CD4-positive, alpha-beta T cell treated with Interleukin-15 for 4 hours (primary cell): ENCODE measurements at regions not wholly inside any gene's neighbourhood (a gene's known extent, or its start where the extent isn't known, plus 50 kb on each side); places are given as distances from the start of the nearest gene placed in this dataset.

Experiments used
- DNase-seq: peaks from one replicate; pipeline ENCODE4 v3.0.0-alpha.2; 2020; ENCODE audit warnings: low spot score

DNA sequence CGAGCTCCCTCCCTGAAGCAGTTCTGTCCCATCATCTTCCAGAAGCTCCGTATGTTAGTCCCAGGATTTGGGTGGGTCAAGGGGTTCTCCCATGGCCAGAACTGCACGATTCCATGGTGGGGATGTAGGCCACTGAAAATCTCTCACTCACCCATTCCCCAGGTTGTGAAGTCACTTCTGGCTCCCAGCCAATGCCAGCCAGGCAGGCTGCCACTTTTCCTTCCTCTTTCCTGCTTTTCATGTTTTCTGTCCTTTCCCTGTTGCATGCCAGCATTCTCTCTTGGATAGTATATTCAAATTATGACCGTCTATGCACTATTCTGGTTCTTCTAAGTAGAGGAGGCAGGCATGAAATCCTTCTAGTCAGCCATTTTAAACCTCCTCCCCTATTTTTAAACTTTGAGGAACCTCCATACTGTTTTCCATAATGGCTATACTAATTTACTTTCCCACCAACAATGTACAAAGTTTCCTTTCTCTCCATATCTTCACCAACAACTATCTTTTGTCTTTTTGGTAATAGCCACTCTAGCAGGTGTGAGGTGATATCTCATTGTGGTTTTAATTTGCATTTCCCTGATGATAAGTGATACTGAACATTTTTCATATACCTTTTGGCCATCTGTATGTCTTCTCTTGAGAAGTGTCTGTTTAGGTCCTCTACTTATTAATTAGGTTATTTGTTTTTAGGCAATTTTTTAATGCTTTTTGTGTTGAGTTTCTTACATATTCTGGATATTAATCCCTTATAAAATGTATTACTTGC lies 182.1 kb upstream of the TET2 start:
- no peak for DNase-seq

DNA sequence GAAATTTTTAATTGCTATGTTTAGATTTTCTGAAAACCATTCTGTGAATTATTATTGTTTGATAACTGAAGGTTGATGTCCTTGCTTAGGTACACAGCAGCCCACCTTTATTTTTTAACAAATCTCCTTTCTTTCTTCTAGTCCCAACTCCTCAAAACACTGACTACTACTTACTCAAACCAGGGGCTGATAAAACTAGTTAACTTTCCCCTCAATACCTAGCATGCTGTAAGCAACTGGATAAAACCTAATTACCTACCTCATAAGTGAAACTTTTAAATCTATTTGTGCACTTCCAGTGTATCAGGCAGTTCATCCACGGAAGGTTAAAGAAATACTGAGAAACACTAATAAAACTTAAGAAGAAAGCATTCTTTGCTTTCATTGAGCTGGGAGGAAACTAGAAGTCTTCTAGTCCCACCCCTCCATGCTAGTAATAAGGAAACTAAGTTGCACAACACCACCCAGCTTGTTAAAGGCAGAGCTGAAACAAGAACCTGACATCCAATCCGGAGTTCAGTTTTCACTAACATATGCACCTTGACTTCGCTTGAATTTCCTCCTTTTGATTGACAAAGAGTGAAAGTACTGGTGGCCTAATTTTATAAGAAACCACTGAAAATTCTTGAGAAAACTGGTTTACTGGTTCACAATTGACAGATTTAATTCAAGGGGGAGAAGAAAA lies 180.2 kb upstream of the TET2 start:
- DNase-seq = peak; percentile 22

DNA sequence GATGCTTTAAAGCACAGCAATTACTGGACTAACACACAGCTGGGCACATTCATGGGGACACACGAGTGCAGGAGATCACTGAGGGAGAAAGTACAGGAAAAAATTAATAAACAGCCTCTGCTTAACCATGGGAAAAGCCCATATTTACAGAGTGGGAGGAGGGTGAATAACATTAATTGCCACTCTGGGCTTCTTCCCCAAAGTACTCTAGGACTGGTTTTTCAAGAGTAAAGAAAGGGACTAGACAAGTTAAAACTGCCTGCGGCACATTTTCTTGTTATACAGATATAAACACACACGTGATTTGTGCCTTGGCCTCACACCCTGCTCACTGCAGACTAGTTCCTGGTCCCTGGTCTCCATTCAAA lies 179.7 kb upstream of the TET2 start:
- DNase-seq = no peak

DNA sequence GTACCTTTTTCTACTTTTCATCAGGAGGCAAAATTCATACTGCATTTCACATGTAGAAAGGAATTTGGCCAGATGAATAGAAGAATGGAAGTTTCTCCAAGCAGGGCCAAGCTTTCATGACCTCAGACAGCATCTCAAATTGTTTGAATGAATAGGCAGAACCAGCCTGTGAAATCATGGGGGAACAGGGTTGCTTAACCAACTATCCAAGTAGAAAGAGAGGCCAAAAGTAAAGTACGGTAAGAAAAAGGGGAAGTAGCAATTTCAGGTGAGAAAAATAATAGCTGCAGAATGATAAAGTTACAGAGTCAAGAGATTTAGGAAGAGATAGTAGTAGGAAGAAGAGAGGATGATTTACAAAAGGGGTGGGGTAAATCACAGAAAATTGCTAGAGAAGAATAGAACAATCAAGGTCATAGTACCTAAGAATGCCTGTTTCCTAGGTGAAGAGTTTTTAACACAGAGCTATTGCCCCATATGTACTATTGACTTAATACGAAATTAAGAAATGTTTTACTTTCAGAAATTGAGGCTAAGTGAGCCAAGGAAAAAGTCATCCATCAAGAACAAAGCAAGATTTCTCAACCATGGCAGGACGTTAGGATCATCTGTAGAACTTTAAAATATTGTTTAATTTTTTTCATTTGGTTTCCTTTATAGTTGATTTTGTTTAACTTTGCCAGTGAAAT lies 177.1 kb upstream of the TET2 start:
- no peak for DNase-seq

DNA sequence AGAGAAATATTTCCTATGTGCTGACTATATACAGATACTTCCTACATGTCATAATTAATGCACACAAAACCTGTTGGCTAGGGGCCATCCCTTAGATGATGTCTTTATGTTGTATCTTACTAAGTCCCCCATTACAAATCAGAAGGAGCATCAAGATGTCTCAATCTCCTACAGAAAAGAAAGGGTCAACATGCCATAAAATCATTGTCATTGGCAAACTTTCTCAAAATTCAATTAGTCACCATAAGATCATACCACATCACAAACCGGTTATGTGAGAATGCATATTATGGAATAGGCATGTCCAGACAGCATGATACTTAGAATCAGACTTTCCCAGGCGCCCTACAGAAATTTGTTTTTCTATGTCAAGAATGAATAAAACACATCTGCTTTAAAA lies 175.2 kb upstream of the TET2 start:
- no peak for DNase-seq

DNA sequence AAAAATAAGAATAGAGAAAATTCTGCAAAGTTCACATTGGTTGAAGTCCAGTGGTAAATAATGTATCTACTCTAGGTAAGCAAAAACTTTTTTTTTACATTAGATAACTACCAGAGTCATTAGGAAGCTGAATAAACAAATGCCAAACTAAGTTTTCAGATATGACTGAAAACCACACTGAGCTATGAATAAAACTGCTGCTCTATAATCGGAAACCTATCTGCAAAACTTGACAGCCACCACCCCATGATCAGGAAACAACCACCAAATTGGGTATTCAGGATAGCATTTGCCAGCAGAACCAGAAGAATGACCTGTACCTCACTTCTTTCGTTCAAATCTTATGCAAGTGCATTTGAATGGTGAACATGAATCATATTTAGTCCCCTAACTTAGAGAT lies 173.0 kb upstream of the TET2 start:
- no peak for DNase-seq

DNA sequence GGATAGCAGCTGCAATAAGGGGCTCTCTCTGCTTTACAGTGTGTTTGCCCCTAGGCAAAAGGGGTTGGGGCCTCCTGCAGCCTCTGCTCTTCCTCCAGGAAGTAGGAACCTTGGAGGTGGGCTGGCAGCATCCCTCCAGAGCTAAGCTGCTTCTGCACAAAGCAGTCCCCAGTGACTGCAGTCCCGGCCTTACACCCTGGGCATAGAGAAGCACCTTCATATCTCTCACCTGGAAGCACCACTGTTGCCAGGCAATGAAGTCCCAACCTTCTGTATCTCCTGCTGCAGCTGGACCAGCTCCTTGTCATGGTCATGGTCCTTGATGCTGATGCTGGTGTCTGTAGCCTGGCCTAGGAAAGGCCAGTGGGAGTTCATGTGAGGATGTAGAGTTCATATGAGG lies 171.1 kb upstream of the TET2 start:
- DNase-seq = no peak

DNA sequence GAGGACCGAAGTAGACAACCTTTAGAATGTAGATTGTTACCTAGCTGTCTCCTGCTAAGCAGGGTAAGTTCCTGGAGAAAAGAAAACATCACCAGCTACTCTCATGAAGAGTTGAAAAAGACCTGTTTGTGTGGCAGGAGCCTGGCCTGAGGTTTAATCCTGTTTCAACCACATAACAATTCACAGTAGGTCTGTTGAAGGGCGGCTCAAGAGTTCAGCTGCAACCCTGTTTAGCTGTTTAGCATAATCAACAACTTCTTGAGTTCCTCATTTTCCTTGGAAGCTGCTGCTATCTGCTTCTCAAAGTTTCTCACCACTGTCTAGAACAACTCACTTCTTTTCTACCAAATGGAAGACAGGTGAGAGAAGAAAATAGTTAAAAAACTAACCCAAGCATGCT lies 170.4 kb upstream of the TET2 start:
- no peak for DNase-seq

DNA sequence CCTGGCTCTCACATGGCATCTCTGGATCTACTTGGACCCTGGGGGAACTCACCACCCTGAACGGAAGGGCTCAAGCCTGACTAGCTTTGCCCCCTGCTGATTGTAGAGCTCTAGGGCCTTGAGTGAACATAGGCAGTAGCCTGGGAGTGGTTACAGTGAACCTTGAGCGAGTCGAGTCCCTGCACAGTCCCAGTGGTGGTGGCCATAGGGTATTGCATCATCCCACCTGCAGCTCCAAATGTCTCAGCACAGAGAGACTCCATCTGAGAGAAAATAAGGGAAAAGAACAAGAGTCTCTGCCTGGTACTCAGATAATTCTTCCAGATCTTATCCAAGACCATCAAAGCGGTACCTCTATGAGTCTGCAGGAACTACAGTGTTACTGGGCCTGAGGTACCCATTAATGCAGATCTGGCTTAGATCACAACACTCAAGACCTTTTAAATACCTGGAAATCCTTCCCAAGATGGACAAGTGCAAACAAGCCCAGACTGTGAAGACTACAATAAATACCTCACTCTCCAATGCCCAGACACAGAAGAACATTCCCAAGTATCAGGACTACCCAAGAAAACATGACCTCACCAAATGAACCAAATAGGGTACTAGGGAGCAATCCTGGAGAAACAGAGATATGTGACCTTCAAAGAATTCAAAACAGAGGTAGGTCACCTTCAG lies 167.5 kb upstream of the TET2 start:
- no peak for DNase-seq

DNA sequence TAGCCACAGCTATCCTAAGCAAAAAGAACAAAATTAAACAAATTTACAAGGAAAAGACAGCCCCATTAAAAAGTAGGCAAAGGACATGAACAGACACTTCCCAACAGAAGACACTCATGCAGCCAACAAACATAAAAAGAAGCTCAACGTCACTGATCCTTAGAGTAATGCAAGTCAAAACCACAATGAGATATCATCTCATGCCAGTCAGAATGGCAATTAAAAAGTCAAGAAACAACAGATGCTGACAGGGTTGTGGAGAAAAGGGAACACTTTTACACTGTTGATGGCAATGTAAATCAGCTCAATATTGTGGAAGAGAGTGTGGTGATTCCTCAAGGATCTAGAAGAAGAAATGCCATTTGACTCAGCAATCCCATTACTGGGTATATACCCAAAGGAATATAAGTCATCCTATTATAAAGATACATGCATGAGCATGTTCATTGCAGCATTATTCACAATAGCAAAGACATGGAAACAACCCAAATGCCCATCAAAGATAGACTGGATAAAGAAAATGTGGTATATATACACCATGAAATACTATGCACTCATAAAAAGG lies 163.0 kb upstream of the TET2 start:
- no peak for DNase-seq

DNA sequence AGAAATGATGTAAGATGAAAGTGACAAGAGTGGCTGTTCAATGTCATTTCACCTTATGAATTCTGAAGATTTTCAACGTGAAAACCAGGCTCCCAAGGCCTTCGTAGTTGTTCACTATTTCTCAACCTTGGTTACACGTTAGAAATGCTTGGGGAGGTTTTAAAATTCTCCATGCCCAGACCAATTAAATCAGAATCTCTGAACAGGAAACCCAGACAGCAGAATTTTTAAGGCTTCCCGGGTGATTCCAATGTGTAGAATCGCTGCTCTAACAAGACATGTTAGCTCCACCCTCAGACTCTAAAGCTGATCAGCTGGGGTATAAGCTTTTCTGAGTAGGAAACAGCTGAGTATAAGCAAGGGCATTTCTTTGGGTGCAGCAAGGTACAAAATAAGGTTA lies 160.4 kb upstream of the TET2 start:
- no peak for DNase-seq

DNA sequence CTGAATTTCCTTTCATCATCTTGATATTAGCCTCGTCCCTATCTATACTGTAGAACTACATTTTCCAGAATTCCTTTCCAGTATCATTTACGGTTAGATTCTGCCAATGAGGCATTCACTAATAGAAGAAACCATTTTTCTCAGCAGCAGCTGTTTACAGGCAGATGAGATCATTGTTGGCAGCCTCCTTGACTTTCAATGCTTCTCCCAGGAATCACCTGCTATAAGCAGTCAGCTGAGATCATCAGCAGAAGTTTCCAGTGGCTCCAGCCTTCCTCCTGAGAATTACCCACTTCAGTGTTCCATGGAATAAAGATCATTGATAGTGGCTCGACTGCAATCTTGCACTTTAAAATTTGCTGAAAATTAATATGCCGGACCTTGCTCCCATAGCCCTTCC lies 157.3 kb upstream of the TET2 start:
- DNase-seq = no peak

DNA sequence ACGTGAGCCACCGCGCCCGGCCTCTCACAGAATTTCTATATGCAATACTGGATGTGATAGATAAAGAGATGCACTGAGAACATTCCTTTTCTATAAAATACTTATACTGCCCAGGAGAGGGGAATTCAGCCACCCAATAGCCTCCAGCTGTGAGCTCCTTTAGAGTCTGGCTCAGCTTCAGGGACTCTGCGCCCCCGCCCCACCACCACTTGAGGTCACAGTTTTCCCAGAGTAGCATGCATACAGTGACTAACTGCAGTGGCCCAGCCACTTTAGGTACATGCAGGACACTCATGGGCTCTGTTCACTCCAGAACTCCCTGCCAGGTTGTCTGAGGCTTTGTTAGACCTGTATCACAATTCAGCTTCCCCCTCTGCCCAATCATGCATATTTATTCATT lies 144.4 kb upstream of the TET2 start:
- no peak for DNase-seq

DNA sequence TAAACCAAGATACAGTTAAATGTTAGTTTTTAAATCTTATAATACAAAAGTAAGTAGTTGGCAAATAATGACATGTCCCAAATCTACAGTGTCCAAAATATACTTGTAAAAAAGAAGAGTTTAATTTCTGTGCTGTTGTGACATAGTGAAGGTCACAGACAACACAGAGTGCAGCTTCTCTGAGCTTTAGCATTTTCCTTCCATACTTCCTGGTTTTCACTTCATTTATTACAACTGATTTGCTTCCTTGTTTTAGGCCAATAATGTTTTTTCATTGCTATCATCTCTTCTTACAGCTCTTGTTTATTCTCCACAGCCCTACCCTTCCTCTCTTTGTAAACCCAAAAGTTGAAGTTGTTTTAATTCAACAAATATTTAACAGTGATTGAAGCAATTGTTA lies 132.4 kb upstream of the TET2 start:
- no peak for DNase-seq

DNA sequence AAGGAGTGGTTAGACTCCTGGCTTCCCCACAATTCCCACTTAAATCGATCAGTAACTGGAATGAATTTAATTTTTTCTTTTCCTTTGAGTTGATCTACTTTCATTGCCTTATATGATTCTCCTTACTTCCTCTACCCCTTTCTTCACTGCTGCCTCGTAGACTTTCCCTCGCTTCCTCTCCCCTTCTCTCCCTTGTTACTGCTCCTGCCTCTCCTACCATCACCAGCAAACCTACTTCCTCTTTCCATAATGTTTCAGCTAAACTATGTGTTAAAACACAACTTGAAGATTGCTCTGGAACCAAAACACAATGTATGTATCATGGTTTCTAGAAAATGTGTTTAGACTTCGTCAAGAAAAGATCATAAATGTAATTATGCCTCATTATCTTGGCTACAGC lies 132.0 kb upstream of the TET2 start:
- no peak for DNase-seq

DNA sequence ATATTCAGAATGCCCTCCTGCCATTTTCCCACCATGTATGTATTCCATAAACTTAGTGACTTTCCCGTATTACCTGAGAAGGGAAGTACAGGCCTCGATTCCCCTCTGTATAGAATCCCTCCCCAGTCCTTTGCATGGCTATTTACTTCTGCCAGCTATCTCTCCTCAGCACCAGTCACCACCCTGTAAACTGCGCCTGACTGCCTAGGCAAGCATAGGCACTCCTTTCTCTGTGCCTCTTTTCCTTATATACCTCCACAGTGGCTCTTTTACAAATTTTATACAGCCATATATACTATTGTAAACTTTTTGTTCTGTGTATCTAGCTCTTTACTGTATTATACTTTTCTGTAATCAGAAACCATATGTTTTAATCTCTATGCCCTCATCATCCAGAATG lies 130.9 kb upstream of the TET2 start:
- DNase-seq = no peak

DNA sequence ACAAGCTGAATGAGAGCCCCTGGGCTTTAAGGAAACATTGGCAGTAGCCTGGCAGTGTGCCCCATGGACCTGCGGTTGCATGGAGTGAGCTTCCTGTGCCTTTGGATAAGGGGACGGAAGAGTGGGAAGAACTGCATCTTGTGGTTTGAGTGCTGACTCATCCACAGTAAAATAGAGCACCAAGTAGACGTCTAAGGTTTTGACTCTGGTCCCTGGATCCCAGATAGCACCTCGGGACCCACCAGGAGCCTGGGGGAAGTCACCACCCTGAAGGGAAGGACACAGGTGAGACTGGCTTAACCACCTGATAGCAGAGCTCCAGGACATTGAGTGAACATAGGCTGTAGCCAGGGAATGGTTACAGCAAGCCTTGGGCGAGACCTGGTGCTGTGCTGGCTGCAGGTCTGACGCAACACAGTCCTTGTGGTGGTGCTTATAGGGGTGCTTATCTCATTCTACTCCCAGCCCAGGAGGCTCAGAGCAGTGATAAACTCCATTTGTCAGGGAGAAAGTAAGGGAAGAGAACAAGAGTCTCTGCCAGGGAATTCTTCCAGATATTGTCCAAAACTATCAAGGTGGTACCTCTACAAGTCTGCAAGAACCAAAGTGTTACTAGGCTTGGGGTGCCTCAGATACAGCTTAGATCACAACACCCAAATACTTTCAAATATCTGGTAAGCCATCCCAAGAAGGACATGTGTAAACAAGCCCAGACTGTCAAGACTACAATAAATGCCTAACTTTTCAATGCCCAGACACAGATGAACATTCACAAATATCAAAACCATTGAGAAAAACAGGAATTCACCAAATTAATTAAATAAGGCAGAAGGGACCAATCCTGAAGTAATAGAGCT lies 123.6 kb upstream of the TET2 start:
- DNase-seq = no peak

DNA sequence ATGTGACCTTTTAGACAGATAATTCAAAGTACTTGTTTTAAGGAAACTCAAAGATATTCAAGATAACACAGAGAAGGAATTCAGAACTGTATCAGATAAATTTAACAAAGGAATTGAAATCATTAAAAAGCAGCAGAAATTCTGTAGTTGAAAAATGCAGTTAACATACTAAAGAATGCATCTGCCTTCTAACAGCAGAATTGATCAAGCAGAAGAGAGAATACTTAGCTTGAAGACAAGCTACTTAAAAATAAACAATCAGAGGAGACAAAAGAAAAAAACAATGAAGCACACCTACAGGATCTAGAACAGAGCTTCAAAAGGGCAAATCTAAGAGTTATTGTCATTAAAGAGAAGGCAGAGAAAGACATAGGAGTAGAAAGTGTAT lies 123.0 kb upstream of the TET2 start:
- no peak for DNase-seq

DNA sequence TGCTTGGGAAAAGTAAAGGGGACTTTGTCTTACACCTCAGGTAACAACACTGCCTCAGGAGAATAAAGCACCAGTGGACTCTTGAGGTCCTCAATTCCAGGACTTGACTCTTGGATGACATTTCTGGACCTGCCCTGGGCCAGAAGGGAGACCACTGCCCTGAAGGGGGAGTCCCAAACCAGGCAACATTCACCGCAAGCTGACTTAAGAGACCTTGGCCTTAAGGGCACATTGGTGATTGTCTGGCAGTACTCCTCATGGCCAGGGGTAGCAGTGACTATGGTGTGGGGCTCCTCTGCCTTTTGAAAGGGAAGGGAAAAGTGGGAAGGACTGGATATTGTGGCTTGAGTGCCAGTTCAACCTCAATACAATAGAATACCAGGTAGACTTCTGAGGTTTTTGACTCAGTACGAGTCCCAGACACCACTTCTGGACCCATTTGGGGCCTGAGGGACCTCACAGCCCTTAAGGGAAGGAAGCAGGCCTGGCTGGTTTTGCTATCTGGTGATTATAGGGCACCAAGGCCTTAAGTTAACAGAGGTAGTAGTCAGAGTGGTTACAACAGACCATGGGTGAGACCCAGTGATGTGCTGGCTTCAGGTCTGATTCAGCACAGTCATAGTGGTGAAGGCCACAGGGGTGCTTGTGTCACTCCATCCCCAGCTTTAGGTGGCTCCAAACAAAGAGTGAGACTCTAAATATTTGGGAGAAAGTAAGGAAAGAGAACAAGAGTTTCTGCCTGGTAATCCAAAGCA lies 121.2 kb upstream of the TET2 start:
- no peak for DNase-seq

DNA sequence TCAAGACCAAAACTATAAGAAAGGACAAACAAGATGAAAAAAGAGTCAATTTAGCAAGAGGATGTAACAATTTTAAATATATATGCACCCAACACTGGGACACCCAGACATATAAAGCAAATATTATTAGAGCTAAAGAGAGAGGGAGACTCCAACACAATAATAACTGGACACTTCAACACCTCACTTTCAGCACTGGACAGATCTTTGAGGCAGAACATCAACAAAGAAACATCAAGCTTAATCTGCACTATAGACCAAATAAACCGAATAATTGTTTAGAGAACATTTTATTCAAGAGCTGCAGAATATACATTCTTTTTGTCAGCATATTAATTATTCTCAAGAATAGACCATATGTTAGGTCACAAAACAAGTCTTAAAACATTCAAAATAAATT lies 109.7 kb upstream of the TET2 start:
- DNase-seq = no peak

DNA sequence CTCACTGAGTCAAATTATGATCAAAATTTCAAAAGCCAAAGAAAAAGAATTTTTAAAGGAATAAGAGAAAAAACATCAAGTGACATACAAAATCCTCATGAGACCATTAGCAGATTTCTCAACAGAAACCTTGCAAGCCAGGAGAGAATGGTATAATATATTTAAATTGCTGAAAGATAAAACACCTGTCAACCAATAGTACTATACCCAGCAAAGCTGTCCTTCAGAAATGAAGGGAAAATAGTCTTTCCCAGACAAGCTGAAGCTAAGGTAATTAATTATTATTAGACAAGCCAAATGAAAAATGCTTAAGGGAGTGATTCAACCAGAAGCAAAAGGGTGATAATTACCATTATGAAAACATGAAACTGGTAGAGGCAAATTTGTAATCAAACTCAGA lies 104.2 kb upstream of the TET2 start:
- no peak for DNase-seq
